Stimulated activated CD8-positive, alpha-beta memory T cell treated with anti-CD3 and anti-CD28 coated beads, Interleukin-15, amount 100 ng/mL, for 1 hour (primary cell): ENCODE measurements at regions not wholly inside any gene's neighbourhood (a gene's known extent, or its start where the extent isn't known, plus 50 kb on each side); places are given as distances from the start of the nearest gene placed in this dataset.
"Not testable (repeated sequence)": the region's sequence is repeated elsewhere in the genome, so short reads cannot be mapped to it uniquely, and the experiment has no call there.

Experiments
- DNase-seq: peaks from one replicate; pipeline ENCODE4 v3.0.0-alpha.2; 2020; ENCODE audit warnings: low read depth

GRCh38 chr2:395886-396285 is 108.0 kb upstream of the ALKAL2 start:
- DNase-seq, result no peak

GRCh38 chr2:393711-394696 is 106.1 kb upstream of the ALKAL2 start:
- peak; percentile 17 for DNase-seq

GRCh38 chr2:392926-393280 is 105.0 kb upstream of the ALKAL2 start:
- no peak for DNase-seq

- DNase-seq, result no peak
Observed at GRCh38 chr2:392181-392925, 104.5 kb upstream of the ALKAL2 start.

- DNase-seq, result no peak
Observed at GRCh38 chr2:391696-392095, 103.8 kb upstream of the ALKAL2 start.

- DNase-seq, result no peak
Observed at GRCh38 chr2:390959-391358, 103.1 kb upstream of the ALKAL2 start.

GRCh38 chr2:389985-390384 is 102.1 kb upstream of the ALKAL2 start:
- not testable (repeated sequence) for DNase-seq

- not testable (repeated sequence) for DNase-seq
Observed at GRCh38 chr2:388752-389151, 100.9 kb upstream of the ALKAL2 start.

- no peak for DNase-seq
Observed at GRCh38 chr2:387980-388421, 100.1 kb upstream of the ALKAL2 start.

- DNase-seq, result no peak
Observed at GRCh38 chr2:386406-387103, 98.7 kb upstream of the ALKAL2 start.

GRCh38 chr2:385785-386184 is 97.9 kb upstream of the ALKAL2 start:
- DNase-seq, result no peak

- no peak for DNase-seq
Observed at GRCh38 chr2:385061-385460, 97.2 kb upstream of the ALKAL2 start.

- no peak for DNase-seq
Observed at GRCh38 chr2:383888-384287, 96.0 kb upstream of the ALKAL2 start.

GRCh38 chr2:383178-383577 is 95.3 kb upstream of the ALKAL2 start:
- DNase-seq, result no peak

- no peak for DNase-seq
Observed at GRCh38 chr2:382728-383022, 94.8 kb upstream of the ALKAL2 start.

GRCh38 chr2:381941-382727 is 94.2 kb upstream of the ALKAL2 start:
- no peak for DNase-seq

- DNase-seq, result no peak
Observed at GRCh38 chr2:381181-381580, 93.3 kb upstream of the ALKAL2 start.

GRCh38 chr2:380772-381171 is 92.9 kb upstream of the ALKAL2 start:
- DNase-seq, result no peak

- no peak for DNase-seq
Observed at GRCh38 chr2:380221-380620, 92.3 kb upstream of the ALKAL2 start.

GRCh38 chr2:379778-380177 is 91.9 kb upstream of the ALKAL2 start:
- DNase-seq, result no peak

- DNase-seq, result no peak
Observed at GRCh38 chr2:378364-378763, 90.5 kb upstream of the ALKAL2 start.

- no peak for DNase-seq
Observed at GRCh38 chr2:377414-377813, 89.5 kb upstream of the ALKAL2 start.
